CD4-positive, alpha-beta T cell (primary cell): ENCODE measurements at regions not wholly inside any gene's neighbourhood (a gene's known extent, or its start where the extent isn't known, plus 50 kb on each side); places are given as distances from the start of the nearest gene placed in this dataset.

Source experiments
- ATAC-seq: fragments of 200-7000 bp; cut with Tn5 transposase; one replicate; pipeline ENCODE4 v1.10.0; 2022; ENCODE audit warnings: mild to moderate bottlenecking; ENCODE audit not compliant: poor library complexity
- CTCF ChIA-PET: fragments of 350-600 bp; sonication (Branson Sonifier 250); formaldehyde crosslinking; loops from one replicate; lab custom pipeline; 2021; ENCODE audit warnings: antibody characterized with exemption, inconsistent platforms; lab: Charles Lee
- POLR2A ChIA-PET: fragments of 350-600 bp; sonication (Branson Sonifier 250); formaldehyde crosslinking; loops from one replicate; lab custom pipeline; 2021; ENCODE audit warnings: antibody characterized with exemption, inconsistent platforms; lab: Charles Lee
- DNase-seq, 14 experiments: peaks; one replicate each; pipeline ENCODE4 v3.0.0-alpha.2; 2013 to 2020; ENCODE audit warnings: mixed read lengths in 2 of 14
- H3K27ac ChIP-seq, 2 donors: one replicate each; pipeline versions ENCODE4 v1.5.1 to v1.7.0; 2013; ENCODE audit warnings: low read length in 2 of 2, low read depth in 1 of 2, mild to moderate bottlenecking in 1 of 2
- H3K27me3 ChIP-seq, 2 experiments: 1 replicate in 1 of 2; 2 replicates in 1 of 2; pipeline versions ENCODE4 v1.6.1 to v1.7.0; 2013; ENCODE audit warnings: low read length in 2 of 2, control low read depth in 1 of 2, mild to moderate bottlenecking in 1 of 2, moderate library complexity in 1 of 2; ENCODE audit not compliant: insufficient read depth in 2 of 2, control insufficient read depth in 1 of 2
- H3K36me3 ChIP-seq: one replicate; pipeline ENCODE4 v1.6.1; 2013; ENCODE audit warnings: low read length, control low read depth; ENCODE audit not compliant: insufficient read depth
- H3K4me1 ChIP-seq: one replicate; pipeline ENCODE4 v1.6.1; 2013; ENCODE audit warnings: low read length, control low read depth; ENCODE audit not compliant: insufficient read depth
- H3K4me3 ChIP-seq: one replicate; pipeline ENCODE4 v1.5.1; 2013; ENCODE audit warnings: mild to moderate bottlenecking, low read length, moderate library complexity
- H3K9me3 ChIP-seq, 2 experiments: 1 replicate in 1 of 2; 2 replicates in 1 of 2; pipeline versions ENCODE4 v1.6.1 to v1.7.0; 2013; ENCODE audit warnings: low read length in 2 of 2, mild to moderate bottlenecking in 2 of 2, control low read depth in 1 of 2, moderate library complexity in 1 of 2; ENCODE audit not compliant: control insufficient read depth in 1 of 2, insufficient read depth in 1 of 2
- H3K27ac Mint-ChIP-seq: one replicate; pipeline ENCODE4 v1.8.0; 2020; ENCODE audit warnings: mixed read lengths
- H3K27me3 Mint-ChIP-seq: one replicate; pipeline ENCODE4 v1.8.0; 2021; ENCODE audit warnings: mixed read lengths
- H3K36me3 Mint-ChIP-seq: one replicate; pipeline ENCODE4 v1.8.0; 2021; ENCODE audit warnings: low read depth, mixed read lengths
- H3K4me1 Mint-ChIP-seq: one replicate; pipeline ENCODE4 v1.8.0; 2021; ENCODE audit warnings: low read depth, mixed read lengths
- H3K4me3 Mint-ChIP-seq: one replicate; pipeline ENCODE4 v1.8.0; 2020; ENCODE audit warnings: mild to moderate bottlenecking, mixed read lengths
- H3K9me3 Mint-ChIP-seq: one replicate; pipeline ENCODE4 v1.8.0; 2020; ENCODE audit warnings: mixed read lengths
- intact Hi-C, 2 experiments: fragments of 100-400 bp; cut with DNase I in 1 of 2; cut with micrococcal nuclease in 1 of 2; formaldehyde crosslinking; loops; one replicate each; pipeline versions ENCODE4 v1.15.1 to v1.9.0; 2023 to 2025; cut with DNase I, micrococcal nuclease
- TF ChIP-seq, protein P1 (sequence below): fragments of 200-600 bp; IDR thresholded peaks from one replicate; pipeline ENCODE4 v1.8.0; 2022; ENCODE audit warnings: antibody characterized with exemption, mild to moderate bottlenecking

DNA sequence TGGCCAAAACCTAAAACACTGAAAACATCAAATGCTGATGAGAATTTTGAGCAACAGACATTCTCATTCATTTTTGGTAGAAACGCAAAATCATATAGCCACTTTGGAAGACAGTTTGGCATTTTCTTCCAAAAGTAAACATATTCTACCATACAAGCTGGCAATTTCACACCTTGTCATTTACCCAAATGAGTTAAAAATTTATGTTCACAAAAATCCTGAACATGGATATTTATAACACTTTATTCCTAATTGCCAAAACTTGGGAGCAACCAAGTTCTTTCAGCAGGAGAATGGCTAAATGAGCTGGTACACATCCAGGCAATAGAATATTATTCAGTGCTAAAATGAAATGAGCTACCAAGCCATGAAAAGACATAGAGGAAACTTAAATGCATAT is 1270.1 kb upstream of the ACO1 start:
- no peaks in the 10 kb centered on the region for H3K27me3 ChIP-seq
- H3K4me1 ChIP-seq: no peaks in the 10 kb centered on the region
- Mint-ChIP-seq H3K4me3 (no peak overlapping the region), H3K9me3 (no peaks in the 10 kb centered on the region), H3K27me3 (no peaks in the 10 kb centered on the region), H3K4me1 (no peaks in the 10 kb centered on the region), H3K27ac (no peak overlapping the region), H3K36me3 (no peaks in the 10 kb centered on the region)
- DNase-seq: no peak
- ChIA-PET POLR2A (no interaction called here), CTCF (no interaction called here)
- no peak for ATAC-seq
- no peaks in the 10 kb centered on the region for H3K9me3 ChIP-seq
- no peaks in the 10 kb centered on the region for H3K36me3 ChIP-seq
- H3K27ac ChIP-seq: no peak overlapping the region
- TF ChIP-seq, protein P1, sequence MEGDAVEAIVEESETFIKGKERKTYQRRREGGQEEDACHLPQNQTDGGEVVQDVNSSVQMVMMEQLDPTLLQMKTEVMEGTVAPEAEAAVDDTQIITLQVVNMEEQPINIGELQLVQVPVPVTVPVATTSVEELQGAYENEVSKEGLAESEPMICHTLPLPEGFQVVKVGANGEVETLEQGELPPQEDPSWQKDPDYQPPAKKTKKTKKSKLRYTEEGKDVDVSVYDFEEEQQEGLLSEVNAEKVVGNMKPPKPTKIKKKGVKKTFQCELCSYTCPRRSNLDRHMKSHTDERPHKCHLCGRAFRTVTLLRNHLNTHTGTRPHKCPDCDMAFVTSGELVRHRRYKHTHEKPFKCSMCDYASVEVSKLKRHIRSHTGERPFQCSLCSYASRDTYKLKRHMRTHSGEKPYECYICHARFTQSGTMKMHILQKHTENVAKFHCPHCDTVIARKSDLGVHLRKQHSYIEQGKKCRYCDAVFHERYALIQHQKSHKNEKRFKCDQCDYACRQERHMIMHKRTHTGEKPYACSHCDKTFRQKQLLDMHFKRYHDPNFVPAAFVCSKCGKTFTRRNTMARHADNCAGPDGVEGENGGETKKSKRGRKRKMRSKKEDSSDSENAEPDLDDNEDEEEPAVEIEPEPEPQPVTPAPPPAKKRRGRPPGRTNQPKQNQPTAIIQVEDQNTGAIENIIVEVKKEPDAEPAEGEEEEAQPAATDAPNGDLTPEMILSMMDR: no peak
- H3K4me3 ChIP-seq: no peak overlapping the region
- intact Hi-C loops: no loop called here

DNA sequence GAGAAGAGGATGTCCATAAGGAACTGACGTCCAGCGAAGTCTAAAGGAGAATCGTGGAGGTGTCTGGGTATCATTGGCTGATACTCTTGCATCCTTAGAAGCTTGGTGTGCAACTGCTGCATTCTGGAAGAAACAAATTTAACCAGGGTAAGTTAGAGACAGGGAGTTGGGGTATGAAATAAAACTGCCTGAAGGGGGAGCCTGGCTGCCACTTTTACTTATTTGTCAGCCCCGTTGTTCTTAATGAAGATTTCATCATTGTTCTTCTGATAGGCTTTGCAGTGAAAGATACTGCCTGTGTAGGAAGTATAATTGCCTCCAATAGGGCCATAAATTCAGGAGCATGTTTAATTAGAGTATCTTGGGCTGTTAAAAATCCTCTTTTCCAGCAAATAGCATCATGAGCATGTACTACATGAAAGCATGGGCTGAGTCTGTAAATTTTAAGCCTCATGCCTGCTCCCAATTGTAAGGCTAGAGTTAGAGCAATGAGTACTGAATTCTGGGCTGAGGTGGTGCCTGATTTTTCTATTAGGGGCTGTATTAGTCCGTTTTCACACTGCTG is 1264.5 kb upstream of the ACO1 start:
- Histone ChIP-seq H3K27ac (no peak overlapping the region), H3K4me3 (no peak overlapping the region), H3K9me3 (no peaks in the 10 kb centered on the region), H3K27me3 (no peaks in the 10 kb centered on the region), H3K4me1 (no peaks in the 10 kb centered on the region), H3K36me3 (no peaks in the 10 kb centered on the region)
- no peak overlapping the region for H3K27ac Mint-ChIP-seq
- ATAC-seq (peak; percentile 75), DNase-seq (peak; percentile 2 to 74 (median 32))
- peaks cover 5% of the 10 kb centered on the region for H3K36me3 Mint-ChIP-seq
- intact Hi-C loops: loop anchor here (1.0 to 10.0 kb wide), 10 partner anchors 182 to 1235 kb away; no protein-coding TSS in a partner anchor
- H3K4me1 Mint-ChIP-seq: peaks cover 8% of the 10 kb centered on the region
- TF ChIP-seq, protein P1: peak; percentile 78
- no peaks in the 10 kb centered on the region for H3K27me3 Mint-ChIP-seq
- peaks cover 5% of the 10 kb centered on the region for H3K9me3 Mint-ChIP-seq
- CTCF ChIA-PET: interaction anchor here (0.5 kb wide), 1 partner anchor 182 kb away, joined by 3 read pairs; no protein-coding TSS in a partner anchor
- POLR2A ChIA-PET: no interaction called here
- no peak overlapping the region for H3K4me3 Mint-ChIP-seq

DNA sequence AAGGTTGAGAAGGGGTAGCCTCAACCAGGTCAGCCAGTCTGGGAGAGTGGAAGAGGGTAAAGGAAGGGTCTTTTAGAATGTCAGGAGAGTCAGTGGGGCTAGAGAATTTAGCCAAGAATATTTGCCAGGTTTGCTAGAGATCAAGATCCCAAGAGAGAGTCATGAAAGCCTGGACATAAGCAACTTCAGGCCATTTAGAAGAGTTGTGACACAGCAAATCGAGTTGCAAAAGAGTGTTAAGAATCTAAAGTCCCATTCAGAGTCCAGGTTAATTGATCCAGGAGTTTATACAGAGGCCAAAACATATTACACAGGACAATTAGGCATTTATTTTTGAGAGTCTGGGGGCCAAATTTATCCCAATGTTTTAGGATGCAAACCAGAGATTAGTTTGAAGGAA is 1260.1 kb upstream of the ACO1 start:
- Histone ChIP-seq H3K9me3 (no peaks in the 10 kb centered on the region), H3K36me3 (no peaks in the 10 kb centered on the region), H3K4me3 (no peak overlapping the region), H3K27ac (no peak overlapping the region), H3K4me1 (no peaks in the 10 kb centered on the region), H3K27me3 (no peaks in the 10 kb centered on the region)
- Mint-ChIP-seq H3K27ac (no peak overlapping the region), H3K27me3 (no peaks in the 10 kb centered on the region), H3K4me1 (peaks cover 12% of the 10 kb centered on the region), H3K36me3 (peaks cover 5% of the 10 kb centered on the region), H3K4me3 (no peak overlapping the region), H3K9me3 (peaks cover 5% of the 10 kb centered on the region)
- intact Hi-C loops: loop anchor here (5.0 to 10.0 kb wide), 4 partner anchors 183 to 1230 kb away; no protein-coding TSS in a partner anchor
- CTCF ChIA-PET: no interaction called here
- ATAC-seq (no peak), DNase-seq (no peak)
- TF ChIP-seq, protein P1: no peak
- POLR2A ChIA-PET: no interaction called here
